ENCODE measurements at regions not wholly inside any gene's neighbourhood (a gene's known extent, or its start where the extent isn't known, plus 50 kb on each side); places are given as distances from the start of the nearest gene placed in this dataset.
"Not testable (repeated sequence)": the region's sequence is repeated elsewhere in the genome, so short reads cannot be mapped to it uniquely, and the experiment has no call there.

DNA sequence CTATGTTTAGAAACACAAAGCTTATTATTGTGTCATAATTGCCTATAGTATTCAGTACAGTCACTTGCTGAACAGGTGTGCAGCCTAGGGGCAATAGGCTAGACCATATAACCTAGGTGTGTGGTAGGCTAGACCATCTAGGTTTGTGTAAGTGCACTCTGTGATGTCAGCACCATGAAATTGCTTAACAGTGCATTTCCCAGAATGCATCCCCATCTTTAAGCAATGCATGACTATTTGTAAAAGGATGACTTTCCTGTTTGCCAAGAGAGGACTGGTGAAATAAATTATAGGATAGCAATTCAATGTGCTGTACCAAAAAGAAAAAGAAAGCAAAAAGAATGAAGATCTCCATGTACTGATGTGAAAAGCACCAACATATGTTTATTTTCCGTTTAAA lies 288.7 kb upstream of the AUTS2 start:
- Histone ChIP-seq H3K27me3 (ENCODE audit: control insufficient read depth, insufficient read depth, low read length) (no peaks in the 10 kb centered on the region), H3K27ac (ENCODE audit: low read depth, low read length) (no peak overlapping the region), H3K36me3 (ENCODE audit: control insufficient read depth, insufficient read depth, low read length) (no peaks in the 10 kb centered on the region), H3K9me3 (ENCODE audit: control insufficient read depth, insufficient read depth, low read length) (no peaks in the 10 kb centered on the region), H3K4me3 (ENCODE audit: low read depth, low read length) (no peak overlapping the region), H3K4me1 (ENCODE audit: control insufficient read depth, insufficient read depth, low read length) (no peaks in the 10 kb centered on the region)
- no peak for DNase-seq (ENCODE audit: low read depth in 4 of 6, low spot score in 6 of 6)
- WGBS (ENCODE audit: insufficient coverage): no CpG with 5 or more reads among the region's 1 CpG

GRCh38 chr7:69311489-69311888 lies 286.8 kb upstream of the AUTS2 start:
- Histone ChIP-seq H3K9me3 (ENCODE audit: control insufficient read depth, insufficient read depth, low read length) (no peaks in the 10 kb centered on the region), H3K36me3 (ENCODE audit: control insufficient read depth, insufficient read depth, low read length) (no peaks in the 10 kb centered on the region), H3K4me1 (ENCODE audit: control insufficient read depth, insufficient read depth, low read length) (no peaks in the 10 kb centered on the region), H3K27me3 (ENCODE audit: control insufficient read depth, insufficient read depth, low read length) (no peaks in the 10 kb centered on the region), H3K4me3 (ENCODE audit: low read depth, low read length) (no peak overlapping the region), H3K27ac (ENCODE audit: low read depth, low read length) (no peak overlapping the region)
- DNase-seq (ENCODE audit: low read depth in 4 of 6, low spot score in 6 of 6): no peak
- no CpG with 5 or more reads among the region's 1 CpG for WGBS (ENCODE audit: insufficient coverage)

- not testable (repeated sequence) for H3K36me3 ChIP-seq (ENCODE audit: control insufficient read depth, insufficient read depth, low read length); H3K27ac ChIP-seq (ENCODE audit: low read depth, low read length); H3K4me1 ChIP-seq (ENCODE audit: control insufficient read depth, insufficient read depth, low read length); H3K27me3 ChIP-seq (ENCODE audit: control insufficient read depth, insufficient read depth, low read length); H3K4me3 ChIP-seq (ENCODE audit: low read depth, low read length); H3K9me3 ChIP-seq (ENCODE audit: control insufficient read depth, insufficient read depth, low read length); DNase-seq (ENCODE audit: low read depth in 4 of 6, low spot score in 6 of 6)
- WGBS (ENCODE audit: insufficient coverage): 100% methylated on average over 2 of the region's 4 CpGs
Measured at GRCh38 chr7:69313852-69314251, 284.4 kb upstream of the AUTS2 start.

GRCh38 chr7:69318794-69319193 lies 279.5 kb upstream of the AUTS2 start:
- H3K4me1 ChIP-seq (ENCODE audit: control insufficient read depth, insufficient read depth, low read length): no peaks in the 10 kb centered on the region
- no peaks in the 10 kb centered on the region for H3K27me3 ChIP-seq (ENCODE audit: control insufficient read depth, insufficient read depth, low read length)
- H3K4me3 ChIP-seq (ENCODE audit: low read depth, low read length): no peak overlapping the region
- H3K9me3 ChIP-seq (ENCODE audit: control insufficient read depth, insufficient read depth, low read length): no peaks in the 10 kb centered on the region
- no peak overlapping the region for H3K27ac ChIP-seq (ENCODE audit: low read depth, low read length)
- H3K36me3 ChIP-seq (ENCODE audit: control insufficient read depth, insufficient read depth, low read length): no peaks in the 10 kb centered on the region
- DNase-seq (ENCODE audit: low read depth in 4 of 6, low spot score in 6 of 6): peak in 2 of 6 donors; percentile 4 to 42
- 45% methylated on average over 9 of the region's 10 CpGs for WGBS (ENCODE audit: insufficient coverage)

DNA sequence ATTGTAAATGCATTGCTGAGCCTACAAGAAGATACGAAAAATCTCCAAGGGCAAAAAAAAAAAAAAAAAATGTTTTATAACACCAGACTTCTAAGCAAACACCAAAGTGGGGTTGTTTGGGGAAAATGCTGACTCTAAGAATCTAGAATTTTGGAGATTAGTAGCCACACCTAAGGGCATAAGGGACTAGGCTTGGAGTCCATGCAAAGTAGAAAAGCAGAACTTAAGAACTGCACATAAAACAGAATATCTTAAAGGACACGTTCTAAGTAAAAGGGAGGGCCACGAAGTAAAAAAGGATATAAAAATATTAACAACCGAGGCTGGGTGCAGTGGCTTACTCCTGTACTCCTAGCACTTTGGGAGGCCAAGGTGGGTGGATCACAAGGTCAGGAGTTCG lies 269.8 kb upstream of the AUTS2 start:
- no peaks in the 10 kb centered on the region for H3K4me1 ChIP-seq (ENCODE audit: control insufficient read depth, insufficient read depth, low read length)
- WGBS (ENCODE audit: insufficient coverage): no CpG with 5 or more reads among the region's 5 CpGs

DNA sequence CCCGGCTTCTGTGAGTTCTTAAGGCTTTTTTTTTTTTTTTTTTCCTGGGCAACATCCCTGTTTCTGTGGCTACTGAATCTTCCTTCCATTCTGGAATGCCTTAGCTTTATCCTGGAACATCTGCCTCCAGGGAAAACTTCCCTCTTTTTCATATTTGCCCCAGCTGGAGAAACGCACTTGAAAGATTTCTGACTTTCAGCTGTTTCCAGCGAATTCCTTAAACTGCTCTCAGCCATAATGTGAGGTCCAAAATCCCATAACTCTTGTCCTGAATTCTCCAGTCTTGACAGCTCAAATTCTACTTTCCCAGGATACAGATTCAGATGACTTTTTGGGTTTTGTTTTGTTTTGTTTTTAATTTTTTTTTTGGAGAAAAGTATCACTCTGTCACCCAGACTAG lies 263.6 kb upstream of the AUTS2 start:
- 70% methylated on average over 2 of the region's 3 CpGs for WGBS (ENCODE audit: insufficient coverage)
- no peaks in the 10 kb centered on the region for H3K9me3 ChIP-seq (ENCODE audit: control insufficient read depth, insufficient read depth, low read length)
- no peaks in the 10 kb centered on the region for H3K4me1 ChIP-seq (ENCODE audit: control insufficient read depth, insufficient read depth, low read length)
- H3K36me3 ChIP-seq (ENCODE audit: control insufficient read depth, insufficient read depth, low read length): no peaks in the 10 kb centered on the region
- H3K27ac ChIP-seq (ENCODE audit: low read depth, low read length): no peak overlapping the region
- H3K27me3 ChIP-seq (ENCODE audit: control insufficient read depth, insufficient read depth, low read length): no peaks in the 10 kb centered on the region
- DNase-seq (ENCODE audit: low read depth in 4 of 6, low spot score in 6 of 6): no peak
- no peak overlapping the region for H3K4me3 ChIP-seq (ENCODE audit: low read depth, low read length)

More for the DNA sequence above, 269.8 kb upstream of the AUTS2 start:
- no peaks in the 10 kb centered on the region for H3K27me3 ChIP-seq (ENCODE audit: control insufficient read depth, insufficient read depth, low read length)
- H3K27ac ChIP-seq (ENCODE audit: low read depth, low read length): no peak overlapping the region
- H3K36me3 ChIP-seq (ENCODE audit: control insufficient read depth, insufficient read depth, low read length): no peaks in the 10 kb centered on the region
- no peaks in the 10 kb centered on the region for H3K9me3 ChIP-seq (ENCODE audit: control insufficient read depth, insufficient read depth, low read length)
- no peak for DNase-seq (ENCODE audit: low read depth in 4 of 6, low spot score in 6 of 6)
- H3K4me3 ChIP-seq (ENCODE audit: low read depth, low read length): no peak overlapping the region

DNA sequence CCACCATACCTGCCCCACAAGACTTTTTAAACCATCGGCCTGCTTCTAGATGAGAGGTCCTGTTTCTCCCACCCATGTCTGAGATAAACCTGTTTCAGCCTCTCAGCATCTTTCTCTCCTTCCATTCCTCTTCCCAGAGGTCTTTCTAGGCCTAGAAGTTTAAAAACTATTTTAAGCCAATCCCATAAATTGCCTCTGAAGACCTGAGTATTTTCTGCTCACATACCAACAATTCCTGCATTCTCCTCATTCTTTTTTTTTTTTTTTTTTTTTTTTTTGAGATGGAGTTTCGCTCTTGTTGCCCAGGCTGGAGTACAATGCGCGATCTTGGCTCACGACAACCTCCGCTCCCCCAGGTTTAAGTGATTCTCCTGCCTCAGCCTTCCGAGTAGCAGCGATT lies 262.9 kb upstream of the AUTS2 start:
- WGBS (ENCODE audit: insufficient coverage): 97% methylated on average over 8 of the region's 8 CpGs
- DNase-seq (ENCODE audit: low read depth in 4 of 6, low spot score in 6 of 6): no peak
- H3K27me3 ChIP-seq (ENCODE audit: control insufficient read depth, insufficient read depth, low read length): no peaks in the 10 kb centered on the region
- H3K4me1 ChIP-seq (ENCODE audit: control insufficient read depth, insufficient read depth, low read length): no peaks in the 10 kb centered on the region
- H3K4me3 ChIP-seq (ENCODE audit: low read depth, low read length): no peak overlapping the region
- no peaks in the 10 kb centered on the region for H3K36me3 ChIP-seq (ENCODE audit: control insufficient read depth, insufficient read depth, low read length)
- no peaks in the 10 kb centered on the region for H3K9me3 ChIP-seq (ENCODE audit: control insufficient read depth, insufficient read depth, low read length)
- H3K27ac ChIP-seq (ENCODE audit: low read depth, low read length): no peak overlapping the region

DNA sequence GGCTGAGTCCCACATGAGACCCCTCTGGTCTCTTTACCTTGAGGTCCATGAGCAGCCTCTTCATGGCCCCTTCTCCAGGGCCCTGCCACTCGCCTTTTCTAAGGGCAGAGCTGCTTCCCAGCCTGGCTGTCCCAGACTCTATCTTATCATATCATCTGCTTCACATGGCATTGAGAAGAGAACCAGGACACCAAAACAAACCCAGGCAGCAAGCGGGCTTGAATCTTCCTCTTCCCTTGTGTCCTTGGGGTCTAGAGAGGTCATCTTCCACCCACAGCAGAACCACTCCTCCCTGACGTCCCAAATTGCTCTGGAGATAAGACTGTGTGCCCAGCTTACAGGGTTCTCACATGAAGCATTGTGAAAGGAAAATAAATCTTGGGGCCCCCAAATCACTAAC lies 261.3 kb upstream of the AUTS2 start:
- no peak overlapping the region for H3K4me3 ChIP-seq (ENCODE audit: low read depth, low read length)
- no peaks in the 10 kb centered on the region for H3K27me3 ChIP-seq (ENCODE audit: control insufficient read depth, insufficient read depth, low read length)
- 93% methylated on average over 3 of the region's 3 CpGs for WGBS (ENCODE audit: insufficient coverage)
- no peaks in the 10 kb centered on the region for H3K9me3 ChIP-seq (ENCODE audit: control insufficient read depth, insufficient read depth, low read length)
- H3K4me1 ChIP-seq (ENCODE audit: control insufficient read depth, insufficient read depth, low read length): no peaks in the 10 kb centered on the region
- no peak for DNase-seq (ENCODE audit: low read depth in 4 of 6, low spot score in 6 of 6)
- no peak overlapping the region for H3K27ac ChIP-seq (ENCODE audit: low read depth, low read length)
- no peaks in the 10 kb centered on the region for H3K36me3 ChIP-seq (ENCODE audit: control insufficient read depth, insufficient read depth, low read length)

GRCh38 chr7:69338144-69338543 lies 260.1 kb upstream of the AUTS2 start:
- no peaks in the 10 kb centered on the region for H3K9me3 ChIP-seq (ENCODE audit: control insufficient read depth, insufficient read depth, low read length)
- no peak overlapping the region for H3K4me3 ChIP-seq (ENCODE audit: low read depth, low read length)
- no peak overlapping the region for H3K27ac ChIP-seq (ENCODE audit: low read depth, low read length)
- H3K4me1 ChIP-seq (ENCODE audit: control insufficient read depth, insufficient read depth, low read length): no peaks in the 10 kb centered on the region
- H3K36me3 ChIP-seq (ENCODE audit: control insufficient read depth, insufficient read depth, low read length): no peaks in the 10 kb centered on the region
- H3K27me3 ChIP-seq (ENCODE audit: control insufficient read depth, insufficient read depth, low read length): no peaks in the 10 kb centered on the region
- 63% methylated on average over 7 of the region's 8 CpGs for WGBS (ENCODE audit: insufficient coverage)
- DNase-seq (ENCODE audit: low read depth in 4 of 6, low spot score in 6 of 6): peak in 2 of 6 donors; percentile 6 to 71

- Histone ChIP-seq H3K4me3 (ENCODE audit: low read depth, low read length) (no peak overlapping the region), H3K27ac (ENCODE audit: low read depth, low read length) (no peak overlapping the region), H3K9me3 (ENCODE audit: control insufficient read depth, insufficient read depth, low read length) (no peaks in the 10 kb centered on the region), H3K36me3 (ENCODE audit: control insufficient read depth, insufficient read depth, low read length) (no peaks in the 10 kb centered on the region), H3K27me3 (ENCODE audit: control insufficient read depth, insufficient read depth, low read length) (no peaks in the 10 kb centered on the region), H3K4me1 (ENCODE audit: control insufficient read depth, insufficient read depth, low read length) (no peaks in the 10 kb centered on the region)
- 100% methylated on average over 1 of the region's 1 CpG for WGBS (ENCODE audit: insufficient coverage)
- no peak for DNase-seq (ENCODE audit: low read depth in 4 of 6, low spot score in 6 of 6)
Measured at GRCh38 chr7:69341288-69341687, 257.0 kb upstream of the AUTS2 start.

Measured in spinal cord (tissue), 9 donors.